GM12878 (cell line): ENCODE measurements at regions not wholly inside any gene's neighbourhood (a gene's known extent, or its start where the extent isn't known, plus 50 kb on each side); places are given as distances from the start of the nearest gene placed in this dataset.

Source experiments
- ATAC-seq: fragments of 200-7000 bp; cut with Tn5 transposase; 3 replicates; pipeline ENCODE4 v1.9.1; 2020; ENCODE audit warnings: mild to moderate bottlenecking, moderate library complexity
- BruUV-seq: library from RNA; stranded (reverse); fragments of 400-500 nt; replicated peaks from 2 replicates; lab custom pipeline; 2021; lab: Mats Ljungman, UMichigan
- CTCF ChIA-PET: fragments of 300-600 bp; sonication (Branson Sonifier 250); formaldehyde crosslinking; extraction: SDS; loops from one replicate; lab custom pipeline; 2021; ENCODE audit warnings: inconsistent platforms; lab: Yijun Ruan, JAX
- POLR2A ChIA-PET: fragments of 350-600 bp; formaldehyde crosslinking; extraction: SDS; loops from one replicate; lab custom pipeline; 2021; ENCODE audit warnings: inconsistent platforms; lab: Charles Lee
- RAD21 ChIA-PET: fragments of 300-600 bp; sonication (Branson Sonifier 250); formaldehyde crosslinking; loops from one replicate; lab custom pipeline; 2023; ENCODE audit warnings: antibody characterized with exemption; ENCODE audit not compliant: unreplicated experiment; lab: Charles Lee
- SMC1A ChIA-PET: fragments of 300-600 bp; sonication (Branson Sonifier 250); formaldehyde crosslinking; loops from one replicate; lab custom pipeline; 2023; ENCODE audit not compliant: unreplicated experiment, uncharacterized antibody; lab: Charles Lee
- DNase-seq: peaks from one replicate; pipeline ENCODE4 v3.0.0-alpha.2; 2011; ENCODE audit warnings: low read depth, low spot score
- FAIRE-seq: peaks from 3 replicates; lab custom pipeline; 2011; peaks lifted over from hg19 to GRCh38; lab: Jason Lieb, UNC
- H2AFZ ChIP-seq: 2 replicates; pipeline ENCODE4 v1.6.0; 2011; ENCODE audit warnings: low read depth, low read length, control low read depth; ENCODE audit not compliant: control insufficient read depth
- H3K27ac ChIP-seq: 2 replicates; pipeline ENCODE4 v1.5.1; 2011; ENCODE audit warnings: control low read depth; ENCODE audit not compliant: control insufficient read depth, insufficient read depth
- H3K27me3 ChIP-seq, 2 experiments: replicated peaks in 1 of 2; 2 replicates each; pipeline versions ENCODE4 v1.6.0 to v1.6.1; 2011; ENCODE audit warnings: low read length in 1 of 2; ENCODE audit not compliant: control insufficient read depth in 2 of 2, insufficient read depth in 2 of 2
- H3K36me3 ChIP-seq, 2 experiments: 2 replicates each; pipeline ENCODE4 v1.5.1; 2011; ENCODE audit warnings: low read length in 1 of 2; ENCODE audit not compliant: control insufficient read depth in 2 of 2, insufficient read depth in 2 of 2
- H3K4me1 ChIP-seq: 2 replicates; pipeline ENCODE4 v1.6.1; 2011; ENCODE audit warnings: mild to moderate bottlenecking, low read length, moderate library complexity, mixed read lengths; ENCODE audit not compliant: control insufficient read depth, insufficient read depth
- H3K4me2 ChIP-seq: 2 replicates; pipeline ENCODE4 v1.6.0; 2011; ENCODE audit warnings: control low read depth; ENCODE audit not compliant: control insufficient read depth, insufficient read depth
- H3K4me3 ChIP-seq: fragments of 200-600 bp; sonication (generic); 2 replicates; pipeline ENCODE4 v1.5.1; 2016
- H3K79me2 ChIP-seq: 2 replicates; pipeline ENCODE4 v1.6.0; 2011; ENCODE audit warnings: low read length; ENCODE audit not compliant: control insufficient read depth, insufficient read depth
- H3K9ac ChIP-seq: 2 replicates; pipeline ENCODE4 v1.8.0; 2011; ENCODE audit warnings: low read length, control low read depth, mixed read lengths; ENCODE audit not compliant: control insufficient read depth, insufficient read depth
- H3K9me3 ChIP-seq: replicated peaks from 3 replicates; pipeline ENCODE4 v1.5.1; 2011; ENCODE audit warnings: mild to moderate bottlenecking, low read length; ENCODE audit not compliant: control insufficient read depth, insufficient read depth
- H4K20me1 ChIP-seq: 2 replicates; pipeline ENCODE4 v1.6.0; 2011; ENCODE audit not compliant: control insufficient read depth, insufficient read depth
- ESRRA ChIP-seq: IDR thresholded peaks from 2 replicates; pipeline ENCODE4 v1.6.1; 2012; ENCODE audit warnings: mild to moderate bottlenecking, low read length, improper control_type of control experiment
- GATAD2B ChIP-seq: fragments of 450-650 bp; conservative IDR thresholded peaks from 2 replicates; pipeline ENCODE4 v1.6.1; 2017; ENCODE audit warnings: low read depth, mild to moderate bottlenecking, moderate library complexity
- IRF5 ChIP-seq: fragments of 450-650 bp; IDR thresholded peaks from 2 replicates; pipeline ENCODE4 v1.6.1; 2017; ENCODE audit warnings: borderline replicate concordance
- KAT2A ChIP-seq: conservative IDR thresholded peaks from 2 replicates; pipeline ENCODE4 v1.6.1; 2011; ENCODE audit warnings: low read depth, low read length; ENCODE audit not compliant: control insufficient read depth
- MTA3 ChIP-seq: IDR thresholded peaks from 2 replicates; pipeline ENCODE4 v1.6.1; 2012; ENCODE audit warnings: low read length, inconsistent platforms, borderline replicate concordance
- MXI1 ChIP-seq: fragments of 150-350 bp; IDR thresholded peaks from 2 replicates; pipeline ENCODE4 v1.6.1; 2011; ENCODE audit warnings: low read depth, mild to moderate bottlenecking, inconsistent platforms, low read length, improper control_type of control experiment
- MYB ChIP-seq: fragments of 150-350 bp; IDR thresholded peaks from 2 replicates; pipeline ENCODE4 v1.6.1; 2014; ENCODE audit warnings: mild to moderate bottlenecking, low read depth, low read length, borderline replicate concordance
- NFYB ChIP-seq: IDR thresholded peaks from 2 replicates; pipeline ENCODE4 v1.6.1; 2011; ENCODE audit warnings: low read depth, mild to moderate bottlenecking, low read length, improper control_type of control experiment, moderate library complexity; ENCODE audit not compliant: insufficient read depth
- PKNOX1 ChIP-seq: fragments of 450-650 bp; IDR thresholded peaks from 2 replicates; pipeline ENCODE4 v1.6.1; 2016; ENCODE audit warnings: mild to moderate bottlenecking
- RAD51 ChIP-seq: fragments of 450-650 bp; IDR thresholded peaks from 2 replicates; pipeline ENCODE4 v1.6.1; 2016; ENCODE audit warnings: moderate library complexity, mild to moderate bottlenecking, inconsistent platforms
- YY1 ChIP-seq: IDR thresholded peaks from 2 replicates; pipeline ENCODE4 v1.6.1; 2011; ENCODE audit warnings: low read depth, mild to moderate bottlenecking, low read length
- ZSCAN29 ChIP-seq: fragments of 450-650 bp; IDR thresholded peaks from 2 replicates; pipeline ENCODE4 v1.6.1; 2017; ENCODE audit warnings: mild to moderate bottlenecking, moderate library complexity
- WGBS: methylation state at CpG from one replicate; pipeline ENCODE4 v1.1.6; 2016; ENCODE audit warnings: low lambda C conversion rate; ENCODE audit not compliant: insufficient replicate concordance, insufficient coverage; ENCODE audit errors: missing lambda C conversion rate; 5-methylcytosine and 5-hydroxymethylcytosine counted together
- in situ Hi-C: fragments of 300-500 bp; cut with MboI; formaldehyde crosslinking; loops from 9 replicates; pipeline ENCODE4 v1.14.3; 2018; ENCODE audit warnings: mixed read lengths
- intact Hi-C: fragments of 100-400 bp; cut with micrococcal nuclease; formaldehyde crosslinking; loops from one replicate; pipeline ENCODE4 v1.14.2; 2022; ENCODE audit not compliant: unreplicated experiment

DNA sequence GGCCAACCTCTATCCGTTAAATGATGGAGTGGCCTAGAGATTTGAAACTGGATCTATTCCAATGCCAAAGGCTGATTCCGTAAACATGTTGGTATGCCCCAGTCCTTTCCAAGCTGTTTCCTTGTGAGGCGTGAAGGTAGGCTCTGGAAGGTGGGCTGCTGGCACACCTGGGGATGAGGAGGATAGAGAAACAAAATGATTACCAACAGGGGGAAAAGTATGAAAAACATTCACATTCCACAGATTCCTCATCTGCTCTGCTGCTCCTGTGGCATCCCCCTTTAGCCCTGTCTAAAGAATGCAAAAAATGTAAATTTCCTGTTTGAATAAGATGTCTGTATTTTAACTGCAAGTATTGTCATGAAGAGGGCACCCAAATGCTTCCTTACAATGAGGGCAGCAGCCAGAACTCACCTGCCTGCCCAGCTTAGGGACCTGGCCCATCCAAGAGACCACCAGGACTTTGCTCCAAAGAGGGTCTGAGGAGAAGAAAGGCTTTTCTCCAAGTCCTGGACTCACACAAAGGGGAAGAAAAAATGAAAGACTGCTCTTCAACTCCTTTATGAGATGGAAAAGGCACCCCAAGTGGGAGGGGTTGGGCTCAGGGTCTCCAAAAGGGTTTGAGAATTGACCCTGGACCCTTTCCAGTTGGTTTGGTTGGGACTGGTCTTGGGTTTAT lies 132.3 kb upstream of the PELI1 start:
- Histone ChIP-seq H3K4me3 (no peak overlapping the region), H3K79me2 (no peaks in the 10 kb centered on the region), H3K27ac (no peak overlapping the region), H3K4me2 (no peak overlapping the region), H3K27me3 (no peaks in the 10 kb centered on the region), H3K36me3 (no peaks in the 10 kb centered on the region), H3K4me1 (no peaks in the 10 kb centered on the region), H2AFZ (no peak overlapping the region), H3K9me3 (no peaks in the 10 kb centered on the region), H4K20me1 (no peaks in the 10 kb centered on the region), H3K9ac (no peak overlapping the region)
- ChIA-PET POLR2A (interaction anchor here (0.8 to 0.9 kb wide), 2 partner anchors 53 to 171 kb away, joined by 3 read pairs; no protein-coding TSS in a partner anchor), CTCF (interaction anchor here (0.6 to 1.8 kb wide), 3 partner anchors 14 to 226 kb away, joined by 3 to 5 read pairs (median 3); no protein-coding TSS in a partner anchor), SMC1A (interaction anchor here (0.9 to 2.3 kb wide), 3 partner anchors 10 to 49 kb away, joined by 3 to 7 read pairs (median 6); no protein-coding TSS in a partner anchor), RAD21 (no interaction called here)
- no TSS peak for BruUV-seq
- in situ Hi-C loops, result no loop called here
- intact Hi-C loops, result no loop called here
- no peak for FAIRE-seq
- TF ChIP-seq YY1 (no peak), NFYB (no peak), ZSCAN29 (no peak), ESRRA (no peak), MTA3 (no peak), KAT2A (no peak), IRF5 (no peak), GATAD2B (no peak), RAD51 (no peak), MYB (no peak), MXI1 (no peak), PKNOX1 (no peak)
- no peak for DNase-seq
- WGBS, result 97% methylated on average over 3 of the region's 3 CpGs
- no peak for ATAC-seq
